Suprapubic skin (tissue), 3 donors: ENCODE measurements at regions not wholly inside any gene's neighbourhood (a gene's known extent, or its start where the extent isn't known, plus 50 kb on each side); places are given as distances from the start of the nearest gene placed in this dataset.

Experiments used
- CTCF ChIP-seq, 2 donors: fragments of 200-600 bp in 1 of 2; fragments of 450-650 bp in 1 of 2; sonication (generic) in 1 of 2; IDR thresholded peaks; one replicate each; pipeline ENCODE4 v1.5.1; 2016 to 2019; ENCODE audit warnings: antibody characterized with exemption in 2 of 2, mild to moderate bottlenecking in 1 of 2, moderate library complexity in 1 of 2
- EP300 ChIP-seq: sonication (generic); formaldehyde crosslinking; IDR thresholded peaks from one replicate; pipeline ENCODE4 v1.6.1; 2017; ENCODE audit warnings: antibody characterized with exemption

GRCh38 chr21:24910591-24910990 is 696.7 kb downstream of the MRPL39 start:
- TF ChIP-seq EP300 (no peak), CTCF (IDR thresholded peaks at IDR 0.05) (no peak)
